ENCODE measurements at regions not wholly inside any gene's neighbourhood (a gene's known extent, or its start where the extent isn't known, plus 50 kb on each side); places are given as distances from the start of the nearest gene placed in this dataset.

DNA sequence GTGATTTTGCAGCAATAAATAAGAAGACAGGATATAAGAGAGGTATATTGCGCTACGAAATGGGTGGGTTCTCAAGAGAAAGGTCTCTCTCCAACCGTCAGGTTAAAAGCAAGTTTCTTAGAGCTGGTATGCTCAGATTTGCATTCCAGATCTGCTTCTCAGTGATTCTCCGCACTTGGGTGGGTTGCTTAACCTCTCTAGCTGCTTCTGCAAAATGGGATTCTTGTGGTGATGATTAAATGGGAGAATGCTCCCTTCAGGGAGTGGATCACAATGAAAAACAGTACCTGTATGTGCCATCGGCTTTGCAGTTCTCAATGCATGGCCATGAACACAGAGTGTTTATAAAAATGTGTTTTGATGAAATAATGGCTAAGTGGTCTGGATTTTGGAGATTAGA lies 477.7 kb downstream of the TNS1 start:
- DNase-seq (ENCODE audit: low spot score): no peak

DNA sequence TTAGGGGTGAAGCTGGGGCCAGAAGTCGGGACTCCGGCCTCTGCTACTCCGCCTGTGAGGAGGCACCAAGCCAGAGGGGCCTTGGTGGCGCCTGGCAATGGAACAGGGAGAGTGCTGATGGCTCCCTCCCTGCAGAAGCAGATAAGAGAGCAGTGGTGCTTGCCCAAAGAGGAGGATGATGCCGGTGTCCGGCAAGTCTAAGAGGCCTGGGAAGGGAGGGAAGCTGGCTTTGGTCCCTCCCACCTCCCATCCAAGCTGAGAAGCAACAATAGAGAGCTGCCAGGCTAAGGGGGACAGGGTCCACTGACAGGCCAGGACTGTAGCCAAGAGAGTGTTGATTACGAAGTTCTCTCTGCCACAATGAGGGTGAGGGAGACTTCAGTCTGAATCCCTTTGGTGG lies 479.5 kb downstream of the TNS1 start:
- DNase-seq (ENCODE audit: low spot score): no peak

DNA sequence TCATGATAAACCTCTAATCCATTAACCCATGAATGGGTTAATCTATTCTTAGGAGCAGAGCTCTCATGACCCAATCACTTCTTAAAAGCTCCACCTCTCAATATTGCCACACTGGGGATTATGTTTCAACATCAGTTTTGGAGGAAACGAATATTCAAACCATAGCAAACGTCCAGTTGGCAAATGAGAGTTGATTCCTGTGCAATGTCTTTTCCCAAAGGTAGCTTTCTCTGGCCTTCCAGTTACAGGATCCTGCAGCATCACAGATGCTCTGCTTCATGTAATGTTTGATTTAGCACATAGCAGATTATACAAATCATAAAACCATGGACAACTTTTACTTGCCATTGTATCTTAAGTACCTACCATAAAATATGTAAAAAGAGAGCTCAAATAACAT lies 481.0 kb downstream of the TNS1 start:
- no peak for DNase-seq (ENCODE audit: low spot score)

DNA sequence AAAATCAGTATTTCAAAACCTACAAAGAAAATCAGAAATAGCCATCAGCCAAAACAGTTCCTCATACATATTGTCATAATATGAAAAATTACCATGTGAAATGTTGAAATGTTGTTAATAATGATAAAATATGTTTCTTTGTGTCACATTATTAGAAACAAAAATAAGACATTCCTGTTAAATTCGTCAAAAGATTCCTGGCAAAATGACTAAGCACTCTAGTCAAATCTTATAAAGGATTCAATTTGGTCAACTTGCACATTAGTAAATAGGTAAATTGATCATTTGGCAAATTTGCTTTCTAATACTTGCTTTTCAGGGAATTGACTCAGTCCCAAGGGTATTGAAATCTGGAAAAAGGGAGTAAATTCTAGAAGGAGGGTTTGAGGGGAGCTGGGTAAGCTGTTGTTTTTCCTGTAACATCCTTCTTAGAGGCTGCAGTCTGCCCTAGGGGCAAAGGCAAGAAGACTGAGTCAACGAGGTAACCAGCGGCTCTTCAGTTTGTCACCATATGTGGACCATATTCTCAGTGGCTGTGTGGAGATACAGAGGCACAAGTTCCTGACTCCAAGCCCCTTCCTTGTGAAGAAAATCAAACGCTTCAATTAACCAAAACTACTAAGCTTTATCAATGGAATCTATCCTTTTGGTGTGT lies 482.3 kb downstream of the TNS1 start:
- no peak for DNase-seq (ENCODE audit: low spot score)

DNA sequence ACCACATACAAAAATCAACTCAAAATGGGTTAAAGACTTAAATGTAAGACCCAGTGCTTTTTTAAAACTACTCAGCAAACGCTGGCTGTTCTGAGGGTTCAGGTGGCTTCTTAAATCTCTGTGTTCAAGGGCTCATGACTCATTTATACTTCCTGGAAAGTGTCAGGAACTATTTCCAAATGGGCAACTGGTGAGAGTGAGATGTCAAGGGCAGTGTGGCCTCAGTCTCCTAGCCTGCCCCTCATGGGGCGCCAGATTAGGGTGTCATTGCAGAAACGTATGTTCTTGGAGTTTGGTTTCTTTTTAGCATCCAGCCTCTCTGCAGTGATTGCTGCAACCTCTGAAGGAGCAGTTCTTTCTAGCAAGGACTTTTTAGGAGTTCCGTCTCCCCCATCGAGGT lies 485.4 kb downstream of the TNS1 start:
- DNase-seq (ENCODE audit: low spot score): no peak

DNA sequence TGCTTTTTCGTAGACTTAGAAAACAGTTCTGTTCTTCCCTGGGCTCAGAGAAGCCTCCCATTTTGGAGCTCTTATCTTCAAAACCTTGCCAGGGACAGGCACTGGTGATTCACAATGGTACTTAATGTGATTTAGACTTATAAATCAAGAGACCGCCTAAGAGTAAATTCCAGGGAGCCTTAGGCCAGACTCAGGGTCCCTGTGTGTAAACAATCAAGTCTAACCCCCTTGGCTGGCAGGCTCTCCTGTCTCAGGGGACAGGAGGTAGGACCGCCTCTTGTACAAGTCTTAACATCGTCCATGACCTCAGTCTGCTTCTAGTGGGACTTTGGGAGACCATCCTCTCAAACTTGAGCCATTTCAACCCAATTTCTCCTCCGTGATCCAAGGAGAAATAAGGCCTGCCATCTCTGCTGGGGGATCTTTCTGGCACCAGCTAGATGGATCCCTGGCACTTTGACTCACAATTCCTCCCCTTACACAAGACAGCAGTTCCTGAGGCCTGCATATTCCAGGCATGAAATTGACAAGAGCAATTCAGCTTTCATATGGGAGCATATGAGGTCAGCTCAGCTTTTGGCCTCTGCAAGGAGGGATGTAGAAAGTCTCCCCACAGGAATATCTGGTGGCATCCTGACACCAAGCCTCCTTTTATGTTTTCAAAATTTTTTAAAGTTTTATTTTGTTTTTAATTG lies 487.0 kb downstream of the TNS1 start:
- DNase-seq (ENCODE audit: low spot score): no peak

DNA sequence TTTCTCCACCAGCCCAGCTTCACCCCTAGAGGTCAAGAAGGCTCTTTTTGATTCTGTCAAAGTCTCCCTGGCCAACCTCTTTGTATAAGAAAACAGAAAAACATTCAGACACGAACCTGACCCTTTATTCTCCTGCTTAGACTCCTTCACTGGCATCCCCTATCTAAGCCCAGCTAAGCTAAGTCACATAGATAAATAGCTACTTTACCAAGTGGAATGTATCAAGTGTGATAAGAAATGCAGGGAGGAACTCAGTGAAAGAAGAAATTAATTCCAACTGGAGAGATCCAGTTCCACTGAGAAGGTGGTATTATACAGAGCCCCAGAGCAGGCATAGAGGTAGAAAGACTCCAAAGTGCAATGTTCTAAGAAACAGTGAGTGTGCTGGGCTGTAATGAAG lies 489.5 kb downstream of the TNS1 start:
- DNase-seq (ENCODE audit: low spot score): no peak

DNA sequence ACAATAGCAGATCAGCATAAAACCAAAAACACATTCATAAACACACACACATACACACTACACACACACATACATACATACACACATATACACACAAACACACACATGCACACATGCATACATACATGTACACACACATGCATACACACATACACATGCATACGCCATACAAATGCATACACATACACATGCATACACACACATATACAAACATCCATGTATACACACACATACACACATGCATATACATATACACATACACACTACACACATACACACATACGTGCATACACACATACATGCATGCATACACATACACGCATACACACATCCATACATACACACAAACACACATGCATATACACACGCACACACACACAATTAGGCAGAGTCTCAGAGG lies 490.1 kb downstream of the TNS1 start:
- DNase-seq (ENCODE audit: low spot score): no peak

DNA sequence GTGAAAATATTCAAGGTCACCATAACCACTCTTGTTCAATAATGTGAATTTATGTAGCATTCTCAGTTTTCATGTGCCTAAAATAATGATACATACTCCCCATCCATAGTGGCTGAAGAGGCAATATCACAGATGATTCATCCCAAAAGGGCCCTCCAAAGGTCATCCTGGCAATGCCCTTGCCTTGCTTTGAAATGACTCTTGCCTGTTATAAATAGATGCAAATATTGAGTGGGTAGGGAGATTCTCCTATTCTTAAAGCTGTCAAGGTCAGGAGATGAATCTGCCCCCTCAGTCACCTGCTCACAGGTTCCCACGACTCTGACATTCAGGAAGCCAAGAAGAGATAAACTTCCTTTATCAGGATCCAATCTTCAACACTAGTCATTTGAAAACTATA lies 490.5 kb downstream of the TNS1 start:
- no peak for DNase-seq (ENCODE audit: low spot score)

DNA sequence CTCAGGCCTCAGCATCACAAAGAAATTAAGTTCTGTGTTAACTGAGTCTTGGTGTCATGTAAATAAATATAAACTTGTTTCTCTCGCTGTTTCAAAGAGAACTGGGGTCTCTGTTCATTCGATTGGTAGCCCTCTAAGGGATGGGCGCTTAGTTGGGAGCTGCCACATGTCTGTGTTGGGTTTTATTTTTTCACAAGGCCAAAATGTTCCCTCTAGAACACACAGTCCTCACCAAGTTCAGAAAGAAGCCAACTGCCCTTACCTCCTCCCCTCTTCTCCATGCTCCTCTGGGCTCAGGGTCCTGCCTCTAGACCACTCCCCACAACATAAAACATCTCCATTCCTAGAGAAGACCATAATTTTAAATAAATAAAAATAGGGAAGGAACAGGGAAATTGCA lies 490.9 kb downstream of the TNS1 start:
- DNase-seq (ENCODE audit: low spot score): no peak

DNA sequence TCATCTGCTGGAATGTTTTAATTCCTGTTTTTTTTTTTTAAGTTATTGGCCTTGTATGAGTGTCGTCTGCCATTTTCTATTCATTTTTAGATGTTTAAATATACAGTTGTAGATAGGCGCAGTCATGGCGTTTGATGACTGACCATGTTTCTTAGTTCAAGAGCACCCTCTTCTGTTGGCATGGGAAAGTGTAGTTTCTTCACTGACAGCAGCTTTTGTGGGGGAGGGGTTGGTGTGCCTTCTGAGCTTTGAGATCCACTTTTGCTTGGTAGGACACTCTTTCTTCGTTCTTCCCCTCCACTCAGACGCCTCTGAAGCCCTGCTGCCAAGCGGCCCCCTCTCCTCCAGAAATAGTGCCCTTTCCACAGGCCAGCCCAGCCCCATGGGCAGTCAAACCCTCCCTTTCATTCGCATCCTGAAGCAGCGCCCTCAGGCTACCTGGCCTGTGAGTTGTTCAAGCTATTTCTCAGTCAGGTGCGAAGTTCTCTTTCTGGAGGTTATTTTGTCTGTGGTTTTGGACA lies 492.0 kb downstream of the TNS1 start:
- DNase-seq (ENCODE audit: low spot score): peak; percentile 90

DNA sequence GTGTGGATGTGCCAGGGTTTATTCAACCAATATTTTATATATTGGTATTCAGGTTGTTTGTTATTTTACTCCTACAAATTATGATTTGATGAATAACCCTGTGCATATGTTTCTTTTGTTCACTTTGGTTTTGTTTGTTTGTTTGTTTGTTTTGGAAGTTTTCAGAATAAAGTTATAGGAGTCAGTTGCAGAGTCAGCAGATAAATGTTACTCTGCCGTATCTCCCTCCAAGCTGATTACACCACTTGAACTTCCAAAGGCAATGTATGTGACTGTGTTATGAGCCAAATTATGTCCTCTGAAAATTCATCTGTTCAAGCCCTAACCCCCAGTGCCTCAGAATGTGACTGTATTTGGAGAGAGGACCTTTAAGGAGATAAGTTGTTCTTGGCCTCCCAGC lies 497.5 kb downstream of the TNS1 start:
- no peak for DNase-seq (ENCODE audit: low spot score)

DNA sequence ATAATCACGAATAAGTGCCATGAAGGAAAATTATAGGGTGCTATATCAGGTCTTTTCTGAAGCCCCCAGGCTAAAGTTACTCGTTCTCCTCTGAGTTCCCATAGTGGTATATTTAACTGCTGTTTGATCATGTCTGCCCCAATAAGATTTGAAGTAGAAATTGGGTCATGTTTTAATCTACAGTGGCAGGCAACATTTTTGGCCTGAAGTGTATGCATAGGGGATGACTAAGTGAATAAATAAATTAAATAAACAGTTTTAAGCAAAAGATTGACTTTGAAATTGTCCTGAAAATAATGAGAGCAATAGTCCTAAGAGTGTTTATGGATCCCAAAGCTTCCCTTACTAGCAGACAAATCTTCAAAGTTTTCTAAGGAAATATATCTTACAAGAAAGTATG lies 500.9 kb downstream of the TNS1 start:
- DNase-seq (ENCODE audit: low spot score): no peak

DNA sequence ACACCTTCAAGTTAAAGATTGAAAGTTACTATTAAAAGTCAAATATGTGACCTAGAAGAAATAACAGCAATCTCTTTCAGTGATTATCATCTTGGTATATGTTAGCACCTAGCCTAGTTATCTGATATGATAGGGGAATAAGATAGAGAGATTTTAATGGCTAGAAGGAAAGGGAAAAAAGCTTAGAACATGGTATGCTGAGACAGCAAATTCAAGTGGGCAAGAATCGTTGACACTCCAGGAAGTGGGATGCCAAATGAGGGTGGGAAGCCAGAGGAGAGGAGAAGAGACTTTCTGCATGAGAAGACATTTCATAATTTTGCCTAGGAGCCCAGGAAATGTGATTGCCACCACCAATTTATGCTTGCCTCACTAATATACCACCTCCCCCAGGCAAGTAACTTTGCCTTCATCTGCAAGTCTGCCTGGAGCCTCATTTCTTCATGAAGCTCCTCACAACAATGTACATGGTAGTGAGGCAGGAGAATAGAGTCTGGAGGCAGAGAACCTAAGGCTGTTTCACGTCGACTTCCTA lies 504.9 kb downstream of the TNS1 start:
- DNase-seq (ENCODE audit: low spot score): no peak

DNA sequence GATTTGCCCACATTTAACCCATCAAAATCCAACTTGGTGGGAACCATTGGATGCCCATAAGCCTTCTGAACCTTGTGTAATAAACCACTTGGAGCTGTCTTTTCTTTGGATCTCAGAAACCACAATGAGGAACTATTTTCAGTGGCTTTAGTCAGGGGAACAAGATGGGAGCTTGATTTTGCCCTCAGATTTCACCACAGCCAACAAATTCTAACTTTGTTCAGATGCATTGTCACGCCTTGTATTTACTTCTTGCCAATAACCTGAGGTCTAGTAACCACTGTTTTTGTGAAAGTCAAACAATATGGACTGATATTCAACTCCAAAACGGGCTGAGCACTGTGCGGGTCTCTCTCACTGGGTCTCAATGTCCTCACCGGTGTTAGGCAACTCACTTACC lies 508.2 kb downstream of the TNS1 start:
- no peak for DNase-seq (ENCODE audit: low spot score)

DNA sequence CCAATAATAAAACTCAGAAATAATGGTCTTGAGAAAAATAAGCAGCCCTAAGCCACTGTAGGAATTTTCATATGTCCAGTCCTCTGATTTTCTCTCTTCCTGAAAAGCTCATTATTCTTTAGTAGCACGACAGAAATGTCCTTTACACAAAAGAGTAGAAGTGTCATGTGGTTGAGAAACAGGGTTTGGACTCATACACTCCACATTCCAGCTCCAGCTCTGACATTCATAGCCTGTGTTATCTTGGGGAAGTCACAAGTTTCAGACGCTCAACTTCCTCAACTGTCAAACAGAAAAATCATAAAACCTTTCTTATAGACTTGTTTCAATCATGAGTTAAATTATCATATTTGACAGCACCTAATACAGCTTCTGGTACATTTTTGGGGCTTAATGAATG lies 511.5 kb downstream of the TNS1 start:
- no peak for DNase-seq (ENCODE audit: low spot score)

DNA sequence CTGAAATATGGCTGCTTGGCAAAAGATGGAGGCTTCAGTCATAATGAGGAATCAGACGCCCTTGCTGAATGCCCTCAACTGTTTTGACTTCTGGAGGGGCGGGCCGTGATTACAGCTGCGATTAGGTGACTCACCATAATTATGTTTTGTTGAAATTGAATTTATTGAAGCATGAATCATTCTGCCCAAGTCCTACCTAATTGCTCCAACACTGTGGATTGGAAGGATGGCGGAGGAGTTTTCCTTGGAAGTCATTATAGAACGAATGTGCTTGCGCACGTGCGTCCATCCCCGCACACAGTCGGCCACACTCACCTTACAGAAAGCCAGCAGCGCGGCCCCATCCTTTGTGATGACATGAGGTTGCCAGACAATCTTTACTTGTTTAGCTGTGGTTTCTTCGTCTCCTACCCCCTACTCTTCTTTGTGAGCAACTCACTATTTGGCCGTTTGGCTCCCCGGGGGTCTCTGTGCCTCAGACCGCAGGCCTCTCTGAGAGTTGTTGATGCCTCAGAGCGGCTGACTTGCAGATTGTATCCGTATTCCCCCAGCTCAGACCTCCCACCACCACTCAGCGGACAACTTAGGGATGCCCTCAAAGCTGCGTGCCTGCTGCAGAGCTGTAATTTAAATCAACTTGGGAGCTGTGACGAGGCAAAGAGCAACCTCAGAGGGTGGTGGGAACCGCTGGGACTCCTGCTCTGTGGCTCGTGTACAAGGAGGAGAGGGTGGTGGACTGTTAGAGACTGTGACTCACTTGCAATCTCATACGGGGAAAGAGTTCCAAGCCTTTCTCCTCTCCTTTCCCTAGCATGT lies 513.4 kb downstream of the TNS1 start:
- no peak for DNase-seq (ENCODE audit: low spot score)

DNA sequence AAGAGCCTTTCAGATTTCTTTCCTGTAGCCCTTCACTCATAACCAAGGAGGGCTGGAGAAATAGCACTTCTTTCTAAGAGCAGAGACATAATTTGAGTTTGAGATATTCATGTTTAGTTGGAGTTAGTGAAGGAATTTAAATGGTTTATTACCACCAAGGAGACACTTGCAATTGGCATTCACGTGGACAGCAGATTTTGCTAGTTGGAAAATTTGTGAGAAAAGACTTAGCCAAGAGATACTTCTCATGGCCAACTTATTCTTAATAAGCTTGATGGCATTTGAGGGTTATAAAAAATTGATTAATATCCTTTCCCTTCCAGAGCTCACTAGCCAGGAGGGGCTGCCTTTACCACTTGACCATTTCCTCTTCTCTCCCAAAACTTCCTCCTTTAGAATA lies 518.7 kb downstream of the TNS1 start:
- DNase-seq (ENCODE audit: low spot score): no peak

DNA sequence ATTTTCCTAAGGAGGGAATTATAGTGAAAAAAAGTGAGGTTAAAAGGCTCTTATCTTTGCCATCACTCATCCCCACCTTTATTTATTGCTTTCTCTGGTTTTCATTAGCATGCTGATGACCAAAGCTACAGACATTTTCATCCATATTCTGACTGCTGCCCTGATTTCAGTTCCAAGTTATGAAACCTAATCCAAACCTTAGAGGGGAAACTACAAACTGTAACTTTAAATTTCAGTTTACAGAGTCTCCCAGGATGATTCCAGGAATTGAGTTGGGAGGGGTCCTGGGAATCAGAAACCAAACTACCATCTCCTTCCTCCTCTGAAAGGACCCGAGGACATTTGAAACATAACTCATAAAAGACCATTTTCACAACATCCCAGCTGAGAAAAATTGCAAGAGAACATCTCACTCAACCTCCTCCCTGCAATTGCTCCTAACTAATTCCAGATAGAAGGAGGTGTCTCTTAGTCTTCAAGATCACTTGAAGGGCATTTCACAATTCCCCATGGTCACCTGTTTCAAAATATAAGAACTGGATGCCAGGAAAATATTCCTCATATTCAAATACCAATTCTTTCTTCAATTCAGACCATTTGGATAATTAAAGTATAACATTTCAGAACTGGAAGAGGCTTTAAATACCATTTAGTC lies 520.6 kb downstream of the TNS1 start:
- DNase-seq (ENCODE audit: low spot score): no peak

DNA sequence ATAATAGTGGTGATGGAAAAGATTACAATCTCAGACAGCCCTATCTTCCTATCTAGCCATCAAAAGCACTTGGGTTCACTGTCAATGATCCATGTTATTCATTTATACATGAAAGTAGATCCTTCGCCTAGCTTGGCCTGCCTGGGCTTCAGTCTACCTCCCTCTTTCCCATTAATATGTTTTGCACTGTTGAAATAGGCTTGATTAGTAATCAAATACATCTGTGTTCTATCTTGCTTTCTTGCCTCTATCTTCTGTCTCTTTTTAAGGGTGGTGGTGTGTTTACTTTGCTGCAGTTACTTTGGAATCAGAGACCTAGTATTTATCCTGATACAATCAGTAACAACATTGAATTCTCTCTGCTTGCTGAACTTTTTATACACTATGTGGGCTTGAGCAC lies 521.2 kb downstream of the TNS1 start:
- no peak for DNase-seq (ENCODE audit: low spot score)

DNA sequence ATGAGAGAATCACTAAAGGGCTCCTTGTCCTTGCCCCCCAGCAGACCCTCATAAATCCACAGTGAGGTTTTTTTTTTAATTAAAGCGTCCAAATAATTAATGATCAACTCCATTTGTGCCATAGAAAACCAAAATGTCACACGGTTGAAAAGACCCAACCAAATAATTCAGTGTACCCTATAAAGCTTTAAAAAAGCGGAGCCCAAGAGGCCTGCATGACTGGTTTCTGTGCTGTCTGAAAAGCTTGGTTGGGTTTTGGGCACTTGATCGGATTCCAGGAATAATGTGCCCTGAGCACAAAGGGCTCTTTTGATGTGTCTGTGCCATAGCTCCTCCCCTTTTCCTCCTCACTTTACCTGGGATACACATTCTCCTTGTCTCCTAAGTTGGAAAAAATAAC lies 523.2 kb downstream of the TNS1 start:
- no peak for DNase-seq (ENCODE audit: low spot score)

DNA sequence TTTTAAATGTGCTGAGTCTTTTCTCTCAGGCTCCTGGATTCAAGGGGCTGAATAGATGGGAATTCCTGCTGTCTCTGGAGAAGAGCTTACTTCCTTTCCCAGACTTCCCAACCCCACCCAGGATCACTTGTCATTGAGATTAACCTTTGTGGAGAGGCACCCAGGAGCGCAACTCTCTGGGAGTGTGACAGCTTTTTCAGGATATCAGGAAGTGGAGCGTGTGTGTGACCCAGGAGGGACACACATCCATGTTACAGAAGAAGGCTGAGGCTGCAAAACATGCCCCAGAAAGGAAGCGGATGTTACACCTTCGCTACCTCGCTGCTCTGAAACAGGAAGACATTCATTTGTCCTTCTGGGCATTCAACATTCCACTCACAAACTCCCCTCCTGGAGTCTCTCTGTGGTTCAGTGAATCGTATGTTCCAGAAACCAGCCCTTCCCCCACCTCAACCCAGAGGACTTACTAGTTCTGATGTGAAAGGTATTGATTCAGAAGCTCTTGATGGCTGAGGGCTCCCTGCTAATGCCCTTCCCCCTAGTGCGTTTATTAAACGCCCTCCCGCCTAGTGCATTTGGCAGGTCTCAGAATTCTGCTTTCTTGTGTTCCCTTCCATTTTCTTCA lies 523.9 kb downstream of the TNS1 start:
- DNase-seq (ENCODE audit: low spot score): no peak
